HepG2 (cell line): ENCODE measurements at regions not wholly inside any gene's neighbourhood (a gene's known extent, or its start where the extent isn't known, plus 50 kb on each side); places are given as distances from the start of the nearest gene placed in this dataset.

Experiments used
- ATAC-seq: fragments of 200-7000 bp; cut with Tn5 transposase; 3 replicates; pipeline ENCODE4 v1.9.1; 2020; ENCODE audit warnings: mild to moderate bottlenecking, moderate library complexity
- BruUV-seq: library from RNA; stranded (reverse); fragments of 400-500 nt; replicated peaks from 2 replicates; lab custom pipeline; 2021; lab: Mats Ljungman, UMichigan
- CTCF ChIA-PET: fragments of 300-600 bp; formaldehyde crosslinking; extraction: SDS; loops from one replicate; lab custom pipeline; 2021; ENCODE audit warnings: low total read pairs, inconsistent platforms, low intra/inter-chr PET ratio; lab: Yijun Ruan, JAX
- POLR2A ChIA-PET: fragments of 350-600 bp; sonication (Branson Sonifier 250); formaldehyde crosslinking; loops from one replicate; lab custom pipeline; 2020; ENCODE audit warnings: antibody characterized with exemption, inconsistent platforms; lab: Yijun Ruan, JAX
- DNase-seq: peaks from one replicate; pipeline ENCODE4 v3.0.0-alpha.2; 2015; ENCODE audit warnings: low spot score
- FAIRE-seq: peaks from 3 replicates; lab custom pipeline; 2011; peaks lifted over from hg19 to GRCh38; lab: Jason Lieb, UNC
- H2AFZ ChIP-seq: one replicate; pipeline ENCODE4 v1.6.1; 2011; ENCODE audit warnings: low read length, inconsistent platforms
- H3K27ac ChIP-seq: fragments of 300-600 bp; 3 replicates; pipeline ENCODE4 v1.8.0; 2011; ENCODE audit warnings: mixed run types, mild to moderate bottlenecking, mixed read lengths, low read length, inconsistent platforms; ENCODE audit not compliant: insufficient read depth; ENCODE audit errors: extremely low read length
- H3K27me3 ChIP-seq, 2 experiments: fragments of 200-600 bp in 1 of 2; 2 replicates in 1 of 2; 3 replicates in 1 of 2; pipeline versions ENCODE4 v1.6.0 to v1.8.0; 2011; ENCODE audit warnings: low read length in 2 of 2, mild to moderate bottlenecking in 2 of 2, moderate library complexity in 2 of 2, inconsistent platforms in 1 of 2; ENCODE audit not compliant: insufficient read depth in 2 of 2, control insufficient read depth in 1 of 2
- H3K36me3 ChIP-seq, 2 experiments: fragments of 200-600 bp in 1 of 2; replicated peaks in 1 of 2; 2 replicates in 1 of 2; 3 replicates in 1 of 2; pipeline versions ENCODE4 v1.5.1 to v1.8.0; 2011; ENCODE audit warnings: low read length in 2 of 2, inconsistent platforms in 1 of 2; ENCODE audit not compliant: insufficient read depth in 2 of 2, control insufficient read depth in 1 of 2
- H3K4me1 ChIP-seq: 2 replicates; pipeline ENCODE4 v1.5.1; 2012; ENCODE audit warnings: low read length, inconsistent platforms; ENCODE audit not compliant: insufficient read depth
- H3K4me2 ChIP-seq: 2 replicates; pipeline ENCODE4 v1.6.0; 2011; ENCODE audit warnings: low read depth, low read length, inconsistent platforms
- H3K4me3 ChIP-seq, 3 experiments: fragments of 200-600 bp in 1 of 3; sonication (generic), shearing (Covaris generic) in 1 of 3; replicated peaks in 1 of 3; 2 replicates each; pipeline ENCODE4 v1.5.1; 2011 to 2016; ENCODE audit warnings: low read length in 3 of 3, inconsistent platforms in 2 of 3, low read depth in 2 of 3, mild to moderate bottlenecking in 2 of 3, control low read depth in 1 of 3, mixed read lengths in 1 of 3; ENCODE audit not compliant: insufficient read depth in 1 of 3
- H3K79me2 ChIP-seq: one replicate; pipeline ENCODE4 v1.6.1; 2011; ENCODE audit warnings: low read length, inconsistent platforms; ENCODE audit not compliant: insufficient read depth
- H3K9ac ChIP-seq: 2 replicates; pipeline ENCODE4 v1.6.0; 2011; ENCODE audit warnings: mild to moderate bottlenecking, low read depth, low read length, inconsistent platforms; ENCODE audit not compliant: insufficient read depth
- H3K9me3 ChIP-seq: 2 replicates; pipeline ENCODE4 v1.5.1; 2012; ENCODE audit warnings: mild to moderate bottlenecking, low read length
- H4K20me1 ChIP-seq: 2 replicates; pipeline ENCODE4 v1.6.0; 2011; ENCODE audit warnings: inconsistent platforms, mild to moderate bottlenecking, low read length, moderate library complexity; ENCODE audit not compliant: insufficient read depth
- CBX2 ChIP-seq, 2 experiments: fragments of 200-600 bp in 1 of 2; sonication (generic); formaldehyde crosslinking in 1 of 2; IDR thresholded peaks; 2 replicates each; pipeline versions ENCODE4 v1.7.0 to v1.8.1; 2018 to 2022; ENCODE audit warnings: low read depth in 2 of 2, low read length in 1 of 2, mild to moderate bottlenecking in 1 of 2, missing genetic modification reagents in 1 of 2
- CREM ChIP-seq, 2 experiments: sonication (generic) in 1 of 2; formaldehyde crosslinking in 1 of 2; IDR thresholded peaks; 2 replicates each; pipeline versions ENCODE4 v1.4.0 to v1.6.1; 2016 to 2020; ENCODE audit warnings: antibody characterized with exemption in 1 of 2, mild to moderate bottlenecking in 1 of 2, missing genetic modification reagents in 1 of 2
- DMAP1 ChIP-seq: IDR thresholded peaks from 2 replicates; pipeline ENCODE4 v1.6.1; 2016
- HDAC2 ChIP-seq: sonication (generic); formaldehyde crosslinking; IDR thresholded peaks from 2 replicates; pipeline ENCODE4 v1.4.0; 2020; ENCODE audit warnings: missing genetic modification reagents
- MAFF ChIP-seq: IDR thresholded peaks from 2 replicates; pipeline ENCODE4 v1.6.1; 2011; ENCODE audit warnings: low read depth, low read length, improper control_type of control experiment
- RFXAP ChIP-seq: sonication (generic); formaldehyde crosslinking; IDR thresholded peaks from 2 replicates; pipeline ENCODE4 v1.4.0; 2020; ENCODE audit warnings: missing genetic modification reagents, borderline replicate concordance
- SNAI1 ChIP-seq: sonication (generic); formaldehyde crosslinking; IDR thresholded peaks from 2 replicates; pipeline ENCODE4 v1.5.0; 2020; ENCODE audit warnings: mild to moderate bottlenecking, missing genetic modification reagents, borderline replicate concordance
- ZFP36L2 ChIP-seq: sonication (generic); formaldehyde crosslinking; IDR thresholded peaks from 2 replicates; pipeline ENCODE4 v1.4.0; 2020; ENCODE audit warnings: missing genetic modification reagents
- ZMYM3 ChIP-seq: sonication (generic); formaldehyde crosslinking; IDR thresholded peaks from 2 replicates; pipeline ENCODE4 v1.5.1; 2020; ENCODE audit warnings: mild to moderate bottlenecking, missing genetic modification reagents
- ZNF24 ChIP-seq: fragments of 450-650 bp; IDR thresholded peaks from 2 replicates; pipeline ENCODE4 v1.6.1; 2017; ENCODE audit warnings: antibody characterized with exemption, mild to moderate bottlenecking
- ZNF451 ChIP-seq: sonication (generic); formaldehyde crosslinking; IDR thresholded peaks from 2 replicates; pipeline ENCODE4 v1.5.0; 2020; ENCODE audit warnings: mild to moderate bottlenecking, missing genetic modification reagents
- ZNF460 ChIP-seq: sonication (generic); formaldehyde crosslinking; IDR thresholded peaks from 2 replicates; pipeline ENCODE4 v1.5.1; 2020; ENCODE audit warnings: missing genetic modification reagents, mild to moderate bottlenecking, borderline replicate concordance
- ZNF7 ChIP-seq: IDR thresholded peaks from 2 replicates; pipeline ENCODE4 v1.6.1; 2016; ENCODE audit warnings: missing biosample characterization, missing genetic modification reagents
- ZNF790 ChIP-seq: sonication (generic); formaldehyde crosslinking; IDR thresholded peaks from 2 replicates; pipeline ENCODE4 v1.8.0; 2022; ENCODE audit warnings: missing genetic modification reagents, mild to moderate bottlenecking, borderline replicate concordance
- WGBS: methylation state at CpG from one replicate; pipeline ENCODE4 v1.1.6; 2017; ENCODE audit warnings: low lambda C conversion rate; 5-methylcytosine and 5-hydroxymethylcytosine counted together
- in situ Hi-C: cut with HindIII; loops from 2 replicates; pipeline ENCODE4 v1.10.0; 2017; ENCODE audit warnings: low pct_unique_long_range_greater_than_20kb; ENCODE audit not compliant: extremely low pct_ligation_motif_present
- intact Hi-C: fragments of 100-400 bp; cut with micrococcal nuclease; formaldehyde crosslinking; loops from one replicate; pipeline ENCODE4 v1.10.0; 2022; ENCODE audit not compliant: unreplicated experiment
- TF ChIP-seq, protein P1 (sequence below): sonication (generic); formaldehyde crosslinking; IDR thresholded peaks from 2 replicates; pipeline ENCODE4 v1.8.0; 2022; ENCODE audit warnings: mild to moderate bottlenecking, missing genetic modification reagents
- TF ChIP-seq, protein P2 (sequence below): IDR thresholded peaks from 2 replicates; pipeline ENCODE4 v1.6.1; 2016; ENCODE audit warnings: mild to moderate bottlenecking
- TF ChIP-seq, protein P3 (sequence below): sonication (generic); formaldehyde crosslinking; IDR thresholded peaks from 2 replicates; pipeline ENCODE4 v1.9.0; 2022; ENCODE audit warnings: low read depth, missing genetic modification reagents
- TF ChIP-seq, protein P4 (sequence below): sonication (generic); formaldehyde crosslinking; conservative IDR thresholded peaks from 2 replicates; pipeline ENCODE4 v1.4.0; 2020; ENCODE audit warnings: missing genetic modification reagents

DNA sequence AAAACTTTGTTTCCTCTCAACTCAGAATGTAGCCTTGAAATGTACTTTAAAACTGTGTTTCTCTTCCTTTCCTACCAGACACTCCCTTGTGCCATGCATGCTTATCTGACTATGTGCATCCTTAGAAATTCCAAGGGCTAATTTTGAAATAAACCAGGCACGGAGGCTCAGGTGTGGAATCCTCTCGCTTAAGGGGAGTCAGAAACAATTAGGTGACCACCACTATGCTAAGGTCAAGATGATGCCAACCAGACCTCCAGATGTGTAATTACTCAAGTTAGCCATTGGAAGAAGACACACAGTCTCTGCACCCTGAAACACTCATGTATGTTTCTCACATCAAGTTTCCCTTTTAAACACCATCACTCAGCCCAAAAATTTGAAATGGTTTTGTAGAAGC, 572.1 kb downstream of the VGLL3 start (continued):
- TF ChIP-seq HDAC2 (CRISPR knock-in tag) (no peak), ZNF24 (no peak), ZNF460 (CRISPR knock-in tag) (no peak)
- TF ChIP-seq, protein P1, sequence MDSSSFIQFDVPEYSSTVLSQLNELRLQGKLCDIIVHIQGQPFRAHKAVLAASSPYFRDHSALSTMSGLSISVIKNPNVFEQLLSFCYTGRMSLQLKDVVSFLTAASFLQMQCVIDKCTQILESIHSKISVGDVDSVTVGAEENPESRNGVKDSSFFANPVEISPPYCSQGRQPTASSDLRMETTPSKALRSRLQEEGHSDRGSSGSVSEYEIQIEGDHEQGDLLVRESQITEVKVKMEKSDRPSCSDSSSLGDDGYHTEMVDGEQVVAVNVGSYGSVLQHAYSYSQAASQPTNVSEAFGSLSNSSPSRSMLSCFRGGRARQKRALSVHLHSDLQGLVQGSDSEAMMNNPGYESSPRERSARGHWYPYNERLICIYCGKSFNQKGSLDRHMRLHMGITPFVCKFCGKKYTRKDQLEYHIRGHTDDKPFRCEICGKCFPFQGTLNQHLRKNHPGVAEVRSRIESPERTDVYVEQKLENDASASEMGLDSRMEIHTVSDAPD (CRISPR knock-in tag): no peak

DNA sequence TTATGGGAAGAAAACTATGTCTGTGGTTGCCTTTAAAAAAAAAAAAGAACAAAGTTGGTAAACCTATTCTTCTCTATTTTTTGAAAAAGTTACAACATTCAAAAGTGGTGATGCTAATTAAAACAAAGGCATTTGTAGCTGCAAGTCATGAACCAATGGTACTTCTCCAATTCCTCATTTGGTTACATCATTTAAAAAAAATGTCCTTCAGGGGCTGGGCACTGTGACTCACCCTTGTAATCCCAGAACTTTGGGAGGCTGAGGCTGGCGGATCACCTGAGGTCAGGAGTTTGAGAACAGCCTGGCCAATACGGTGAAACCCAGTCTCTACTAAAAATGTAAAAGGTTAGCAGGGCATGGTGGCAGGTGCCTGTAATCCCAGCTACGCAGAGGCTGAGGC, 574.6 kb downstream of the VGLL3 start:
- Histone ChIP-seq H3K27me3 (no peaks in the 10 kb centered on the region), H3K36me3 (no peaks in the 10 kb centered on the region), H4K20me1 (no peaks in the 10 kb centered on the region), H3K9me3 (no peaks in the 10 kb centered on the region), H3K9ac (no peak overlapping the region), H3K27ac (no peak overlapping the region), H2AFZ (no peak overlapping the region), H3K4me3 (no peak overlapping the region), H3K4me2 (no peak overlapping the region), H3K4me1 (no peaks in the 10 kb centered on the region), H3K79me2 (no peaks in the 10 kb centered on the region)
- ChIA-PET CTCF (no interaction called here), POLR2A (no interaction called here)
- intact Hi-C loops: no loop called here
- WGBS: 5% methylated on average over 2 of the region's 3 CpGs
- no peak for TF ChIP-seq SNAI1
- TF ChIP-seq ZNF7 (CRISPR knock-in tag): no peak
- no peak for TF ChIP-seq CBX2 (IDR thresholded peaks at IDR 0.05; ENCODE audit: low read depth, low read length)
- no peak for TF ChIP-seq CBX2 (CRISPR knock-in tag; IDR thresholded peaks at IDR 0.05; ENCODE audit: low read depth)
- no peak for TF ChIP-seq MAFF
- TF ChIP-seq, protein P2, sequence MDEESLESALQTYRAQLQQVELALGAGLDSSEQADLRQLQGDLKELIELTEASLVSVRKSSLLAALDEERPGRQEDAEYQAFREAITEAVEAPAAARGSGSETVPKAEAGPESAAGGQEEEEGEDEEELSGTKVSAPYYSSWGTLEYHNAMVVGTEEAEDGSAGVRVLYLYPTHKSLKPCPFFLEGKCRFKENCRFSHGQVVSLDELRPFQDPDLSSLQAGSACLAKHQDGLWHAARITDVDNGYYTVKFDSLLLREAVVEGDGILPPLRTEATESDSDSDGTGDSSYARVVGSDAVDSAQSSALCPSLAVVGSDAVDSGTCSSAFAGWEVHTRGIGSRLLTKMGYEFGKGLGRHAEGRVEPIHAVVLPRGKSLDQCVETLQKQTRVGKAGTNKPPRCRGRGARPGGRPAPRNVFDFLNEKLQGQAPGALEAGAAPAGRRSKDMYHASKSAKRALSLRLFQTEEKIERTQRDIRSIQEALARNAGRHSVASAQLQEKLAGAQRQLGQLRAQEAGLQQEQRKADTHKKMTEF (CRISPR knock-in tag): no peak
- TF ChIP-seq, protein P3, sequence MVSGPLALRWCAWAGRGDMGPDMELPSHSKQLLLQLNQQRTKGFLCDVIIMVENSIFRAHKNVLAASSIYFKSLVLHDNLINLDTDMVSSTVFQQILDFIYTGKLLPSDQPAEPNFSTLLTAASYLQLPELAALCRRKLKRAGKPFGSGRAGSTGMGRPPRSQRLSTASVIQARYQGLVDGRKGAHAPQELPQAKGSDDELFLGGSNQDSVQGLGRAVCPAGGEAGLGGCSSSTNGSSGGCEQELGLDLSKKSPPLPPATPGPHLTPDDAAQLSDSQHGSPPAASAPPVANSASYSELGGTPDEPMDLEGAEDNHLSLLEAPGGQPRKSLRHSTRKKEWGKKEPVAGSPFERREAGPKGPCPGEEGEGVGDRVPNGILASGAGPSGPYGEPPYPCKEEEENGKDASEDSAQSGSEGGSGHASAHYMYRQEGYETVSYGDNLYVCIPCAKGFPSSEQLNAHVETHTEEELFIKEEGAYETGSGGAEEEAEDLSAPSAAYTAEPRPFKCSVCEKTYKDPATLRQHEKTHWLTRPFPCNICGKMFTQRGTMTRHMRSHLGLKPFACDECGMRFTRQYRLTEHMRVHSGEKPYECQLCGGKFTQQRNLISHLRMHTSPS (CRISPR knock-in tag): no peak
- no peak for TF ChIP-seq ZFP36L2 (CRISPR knock-in tag)
- no peak for TF ChIP-seq ZMYM3
- no peak for TF ChIP-seq ZNF790 (CRISPR knock-in tag)
- TF ChIP-seq, protein P4, sequence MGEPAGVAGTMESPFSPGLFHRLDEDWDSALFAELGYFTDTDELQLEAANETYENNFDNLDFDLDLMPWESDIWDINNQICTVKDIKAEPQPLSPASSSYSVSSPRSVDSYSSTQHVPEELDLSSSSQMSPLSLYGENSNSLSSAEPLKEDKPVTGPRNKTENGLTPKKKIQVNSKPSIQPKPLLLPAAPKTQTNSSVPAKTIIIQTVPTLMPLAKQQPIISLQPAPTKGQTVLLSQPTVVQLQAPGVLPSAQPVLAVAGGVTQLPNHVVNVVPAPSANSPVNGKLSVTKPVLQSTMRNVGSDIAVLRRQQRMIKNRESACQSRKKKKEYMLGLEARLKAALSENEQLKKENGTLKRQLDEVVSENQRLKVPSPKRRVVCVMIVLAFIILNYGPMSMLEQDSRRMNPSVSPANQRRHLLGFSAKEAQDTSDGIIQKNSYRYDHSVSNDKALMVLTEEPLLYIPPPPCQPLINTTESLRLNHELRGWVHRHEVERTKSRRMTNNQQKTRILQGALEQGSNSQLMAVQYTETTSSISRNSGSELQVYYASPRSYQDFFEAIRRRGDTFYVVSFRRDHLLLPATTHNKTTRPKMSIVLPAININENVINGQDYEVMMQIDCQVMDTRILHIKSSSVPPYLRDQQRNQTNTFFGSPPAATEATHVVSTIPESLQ (CRISPR knock-in tag): no peak
- no peak for TF ChIP-seq CREM (IDR thresholded peaks at IDR 0.05)
- TF ChIP-seq CREM (CRISPR knock-in tag; IDR thresholded peaks at IDR 0.05): no peak
- TF ChIP-seq DMAP1 (CRISPR knock-in tag): no peak
- TF ChIP-seq RFXAP (CRISPR knock-in tag): no peak
- TF ChIP-seq ZNF451 (CRISPR knock-in tag): no peak
- ATAC-seq: no peak
- in situ Hi-C loops: no loop called here
- FAIRE-seq: no peak
- BruUV-seq: no TSS peak
- DNase-seq: no peak
